Mesodermal cell (in vitro differentiated cells): ENCODE measurements at regions not wholly inside any gene's neighbourhood (a gene's known extent, or its start where the extent isn't known, plus 50 kb on each side); places are given as distances from the start of the nearest gene placed in this dataset.

Experiments used
- H3K27ac ChIP-seq: 2 replicates; pipeline ENCODE4 v1.7.0; 2013; ENCODE audit warnings: mild to moderate bottlenecking, low read depth, low read length, moderate library complexity; ENCODE audit not compliant: severe bottlenecking
- H3K36me3 ChIP-seq: 2 replicates; pipeline ENCODE4 v1.7.1; 2013; ENCODE audit warnings: mild to moderate bottlenecking, low read length, moderate library complexity; ENCODE audit not compliant: control insufficient read depth, insufficient read depth
- H3K4me1 ChIP-seq: one replicate; pipeline ENCODE4 v1.7.1; 2013; ENCODE audit warnings: mild to moderate bottlenecking, low read length; ENCODE audit not compliant: insufficient read depth, control insufficient read depth, poor library complexity, severe bottlenecking
- H3K4me3 ChIP-seq: 2 replicates; pipeline ENCODE4 v1.7.0; 2013; ENCODE audit warnings: low read length, control low read depth, mild to moderate bottlenecking; ENCODE audit not compliant: insufficient read depth, poor library complexity, severe bottlenecking; ENCODE audit errors: extremely low read depth
- H3K9me3 ChIP-seq: 2 replicates; pipeline ENCODE4 v1.7.1; 2013; ENCODE audit warnings: mild to moderate bottlenecking, low read length, moderate library complexity; ENCODE audit not compliant: control insufficient read depth
- WGBS, 2 experiments: methylation state at CpG; one replicate each; pipeline ENCODE4 v1.1.5; 2013; ENCODE audit warnings: missing lambda C conversion rate in 2 of 2; ENCODE audit not compliant: insufficient coverage in 2 of 2; 5-methylcytosine and 5-hydroxymethylcytosine counted together

- Histone ChIP-seq H3K9me3 (no peaks in the 10 kb centered on the region), H3K4me3 (no peak overlapping the region), H3K36me3 (no peaks in the 10 kb centered on the region), H3K4me1 (no peaks in the 10 kb centered on the region), H3K27ac (no peak overlapping the region)
- 80 to 88% methylated on average over 1 to 2 of the region's 4 CpGs for WGBS, 2 experiments
Observed at GRCh38 chr21:41628256-41628655, 120.3 kb upstream of the TMPRSS2 start.

GRCh38 chr21:41627428-41627827 is 119.5 kb upstream of the TMPRSS2 start:
- WGBS, 2 experiments, result 75 to 91% methylated on average over 1 to 2 of the region's 2 CpGs
- H3K9me3 ChIP-seq, result no peaks in the 10 kb centered on the region

GRCh38 chr21:41626021-41626420 is 118.1 kb upstream of the TMPRSS2 start:
- Histone ChIP-seq H3K27ac (no peak overlapping the region), H3K4me1 (no peaks in the 10 kb centered on the region), H3K9me3 (no peaks in the 10 kb centered on the region), H3K36me3 (no peaks in the 10 kb centered on the region), H3K4me3 (no peak overlapping the region)
- 75 to 85% methylated on average over 3 to 4 of the region's 6 CpGs for WGBS, 2 experiments

More at GRCh38 chr21:41627428-41627827, 119.5 kb upstream of the TMPRSS2 start:
- Histone ChIP-seq H3K36me3 (no peaks in the 10 kb centered on the region), H3K4me1 (no peaks in the 10 kb centered on the region), H3K27ac (no peak overlapping the region), H3K4me3 (no peak overlapping the region)

- H3K4me3 ChIP-seq, result no peak overlapping the region
- WGBS, 2 experiments, result 87 to 88% methylated on average over 3 to 4 of the region's 4 CpGs
- no peak overlapping the region for H3K27ac ChIP-seq
- H3K36me3 ChIP-seq, result no peaks in the 10 kb centered on the region
- no peaks in the 10 kb centered on the region for H3K9me3 ChIP-seq
- H3K4me1 ChIP-seq, result no peaks in the 10 kb centered on the region
Observed at GRCh38 chr21:41625428-41625827, 117.5 kb upstream of the TMPRSS2 start.

- no peaks in the 10 kb centered on the region for H3K36me3 ChIP-seq
- H3K4me3 ChIP-seq, result no peak overlapping the region
- H3K9me3 ChIP-seq, result no peaks in the 10 kb centered on the region
- H3K4me1 ChIP-seq, result no peaks in the 10 kb centered on the region
- no peak overlapping the region for H3K27ac ChIP-seq
- WGBS, 2 experiments, result 92 to 94% methylated on average over 2 to 4 of the region's 7 CpGs
Observed at GRCh38 chr21:41624674-41625310, 116.8 kb upstream of the TMPRSS2 start.

- no peaks in the 10 kb centered on the region for H3K4me1 ChIP-seq
- H3K27ac ChIP-seq, result no peak overlapping the region
- no peaks in the 10 kb centered on the region for H3K9me3 ChIP-seq
- WGBS, 2 experiments, result 93 to 96% methylated on average over 5 to 7 of the region's 8 CpGs
- H3K4me3 ChIP-seq, result no peak overlapping the region
- no peaks in the 10 kb centered on the region for H3K36me3 ChIP-seq
Observed at GRCh38 chr21:41623945-41624344, 116.0 kb upstream of the TMPRSS2 start.

GRCh38 chr21:41622831-41623548 is 115.0 kb upstream of the TMPRSS2 start:
- Histone ChIP-seq H3K4me1 (no peaks in the 10 kb centered on the region), H3K27ac (no peak overlapping the region), H3K36me3 (no peaks in the 10 kb centered on the region), H3K9me3 (no peaks in the 10 kb centered on the region), H3K4me3 (no peak overlapping the region)
- 90 to 93% methylated on average over 22 to 25 of the region's 26 CpGs for WGBS, 2 experiments

GRCh38 chr21:41622201-41622600 is 114.2 kb upstream of the TMPRSS2 start:
- 84 to 88% methylated on average over 10 of the region's 10 CpGs for WGBS, 2 experiments
- H3K36me3 ChIP-seq, result no peaks in the 10 kb centered on the region

GRCh38 chr21:41621513-41621912 is 113.6 kb upstream of the TMPRSS2 start:
- 91 to 96% methylated on average over 4 to 10 of the region's 10 CpGs for WGBS, 2 experiments
- Histone ChIP-seq H3K4me3 (no peak overlapping the region), H3K27ac (no peak overlapping the region), H3K4me1 (peaks cover 1% of the 10 kb centered on the region), H3K36me3 (no peaks in the 10 kb centered on the region), H3K9me3 (no peaks in the 10 kb centered on the region)

More at GRCh38 chr21:41622201-41622600, 114.2 kb upstream of the TMPRSS2 start:
- Histone ChIP-seq H3K4me3 (no peak overlapping the region), H3K9me3 (no peaks in the 10 kb centered on the region), H3K27ac (no peak overlapping the region), H3K4me1 (no peaks in the 10 kb centered on the region)

GRCh38 chr21:41620982-41621381 is 113.0 kb upstream of the TMPRSS2 start:
- peaks cover 5% of the 10 kb centered on the region for H3K4me1 ChIP-seq
- WGBS, 2 experiments, result 79 to 86% methylated on average over 6 of the region's 8 CpGs
- no peaks in the 10 kb centered on the region for H3K36me3 ChIP-seq
- H3K27ac ChIP-seq, result no peak overlapping the region
- H3K4me3 ChIP-seq, result no peak overlapping the region
- H3K9me3 ChIP-seq, result no peaks in the 10 kb centered on the region

GRCh38 chr21:41620541-41620940 is 112.6 kb upstream of the TMPRSS2 start:
- Histone ChIP-seq H3K4me1 (peaks cover 5% of the 10 kb centered on the region), H3K36me3 (no peaks in the 10 kb centered on the region), H3K4me3 (no peak overlapping the region), H3K9me3 (no peaks in the 10 kb centered on the region), H3K27ac (no peak overlapping the region)
- WGBS, 2 experiments, result 87 to 97% methylated on average over 3 to 5 of the region's 6 CpGs
